Endothelial cell of umbilical vein (primary cell): ENCODE measurements at regions not wholly inside any gene's neighbourhood (a gene's known extent, or its start where the extent isn't known, plus 50 kb on each side); places are given as distances from the start of the nearest gene placed in this dataset.

Experiments
- BruUV-seq: library from RNA; stranded (reverse); fragments of 400-500 nt; replicated peaks from 2 replicates; lab custom pipeline; 2021; lab: Mats Ljungman, UMichigan
- CTCF ChIA-PET: fragments of 300-600, 350-600 bp; sonication (Branson Sonifier 250); formaldehyde crosslinking; loops from one replicate; lab custom pipeline; 2021; ENCODE audit warnings: antibody characterized with exemption, inconsistent platforms; lab: Charles Lee
- POLR2A ChIA-PET: fragments of 300-600, 350-600 bp; sonication (Branson Sonifier 250); formaldehyde crosslinking; loops from one replicate; lab custom pipeline; 2021; ENCODE audit warnings: antibody characterized with exemption, inconsistent platforms; lab: Charles Lee
- DNase-seq: peaks from one replicate; pipeline ENCODE4 v3.0.0-alpha.2; 2011; ENCODE audit warnings: low read depth, low spot score
- FAIRE-seq: peaks from 2 replicates; lab custom pipeline; 2011; peaks lifted over from hg19 to GRCh38; lab: Jason Lieb, UNC
- H2AFZ ChIP-seq: 2 replicates; pipeline ENCODE4 v1.6.0; 2012; ENCODE audit warnings: low read depth, low read length, control low read depth, inconsistent platforms
- H3K27ac ChIP-seq: 2 replicates; pipeline ENCODE4 v1.5.1; 2011; ENCODE audit warnings: low read depth, mild to moderate bottlenecking, control low read depth, low read length, moderate library complexity; ENCODE audit not compliant: insufficient read depth
- H3K27me3 ChIP-seq, 2 experiments: 2 replicates each; pipeline versions ENCODE4 v1.6.0 to v1.6.1; 2011; ENCODE audit warnings: low read length in 2 of 2, mixed read lengths in 1 of 2; ENCODE audit not compliant: control insufficient read depth in 2 of 2, insufficient read depth in 2 of 2
- H3K36me3 ChIP-seq, 2 experiments: 2 replicates in 1 of 2; 3 replicates in 1 of 2; pipeline ENCODE4 v1.5.1; 2011; ENCODE audit warnings: low read length in 2 of 2, mild to moderate bottlenecking in 1 of 2, moderate library complexity in 1 of 2; ENCODE audit not compliant: control insufficient read depth in 2 of 2, insufficient read depth in 2 of 2; ENCODE audit errors: extremely low read depth in 1 of 2
- H3K4me1 ChIP-seq: 3 replicates; pipeline ENCODE4 v1.5.1; 2011; ENCODE audit warnings: mild to moderate bottlenecking, low read length; ENCODE audit not compliant: control insufficient read depth, insufficient read depth; ENCODE audit errors: extremely low read depth
- H3K4me2 ChIP-seq: 2 replicates; pipeline ENCODE4 v1.6.1; 2011; ENCODE audit warnings: low read length, control low read depth, mixed read lengths; ENCODE audit not compliant: insufficient read depth
- H3K4me3 ChIP-seq, 3 experiments: fragments of 200-600 bp in 1 of 3; sonication (generic), shearing (Covaris generic) in 1 of 3; replicated peaks in 1 of 3; 2 replicates each; pipeline ENCODE4 v1.5.1; 2011 to 2016; ENCODE audit warnings: control low read depth in 3 of 3, low read length in 3 of 3, mild to moderate bottlenecking in 2 of 3, inconsistent platforms in 1 of 3, low read depth in 1 of 3, moderate library complexity in 1 of 3; ENCODE audit not compliant: insufficient read depth in 1 of 3
- H3K79me2 ChIP-seq: 2 replicates; pipeline ENCODE4 v1.6.0; 2012; ENCODE audit warnings: low read length, inconsistent platforms; ENCODE audit not compliant: control insufficient read depth, insufficient read depth
- H3K9ac ChIP-seq: replicated peaks from 2 replicates; pipeline ENCODE3; 2011; ENCODE audit warnings: low read length, control low read depth; ENCODE audit not compliant: insufficient read depth; ENCODE audit errors: extremely low read depth
- H3K9me1 ChIP-seq: replicated peaks from 3 replicates; pipeline ENCODE4 v1.6.0; 2011; ENCODE audit warnings: mild to moderate bottlenecking, low read length; ENCODE audit not compliant: control insufficient read depth, insufficient read depth; ENCODE audit errors: extremely low read depth
- H3K9me3 ChIP-seq: replicated peaks from 2 replicates; pipeline ENCODE4 v1.5.1; 2012; ENCODE audit warnings: low read length, inconsistent platforms; ENCODE audit not compliant: control insufficient read depth, insufficient read depth
- H4K20me1 ChIP-seq: replicated peaks from 2 replicates; pipeline ENCODE3; 2011; ENCODE audit warnings: mild to moderate bottlenecking, low read length; ENCODE audit not compliant: control insufficient read depth, insufficient read depth; ENCODE audit errors: extremely low read depth
- CTCF ChIP-seq, 2 donors: IDR thresholded peaks; 1 replicate in 1 of 2; 2 replicates in 1 of 2; pipeline ENCODE4 v1.5.1; 2011; ENCODE audit warnings: low read length in 2 of 2, mild to moderate bottlenecking in 2 of 2, moderate library complexity in 2 of 2, control low read depth in 1 of 2, inconsistent platforms in 1 of 2, low read depth in 1 of 2; ENCODE audit not compliant: insufficient read depth in 1 of 2; ENCODE audit errors: extremely low read depth in 1 of 2
- FOS ChIP-seq: IDR thresholded peaks from 2 replicates; pipeline ENCODE4 v1.6.1; 2011; ENCODE audit warnings: mild to moderate bottlenecking, low read length, moderate library complexity, borderline replicate concordance; ENCODE audit not compliant: insufficient read depth
- GATA2 ChIP-seq: IDR thresholded peaks from 2 replicates; pipeline ENCODE4 v1.7.0; 2011; ENCODE audit warnings: low read depth, mild to moderate bottlenecking, moderate library complexity, mixed read lengths, low read length; ENCODE audit not compliant: insufficient read length, insufficient read depth
- JUN ChIP-seq: IDR thresholded peaks from 2 replicates; pipeline ENCODE4 v1.6.1; 2011; ENCODE audit warnings: borderline replicate concordance, low read depth; ENCODE audit not compliant: insufficient read length, insufficient read depth
- MAX ChIP-seq: IDR thresholded peaks from 2 replicates; pipeline ENCODE4 v1.6.1; 2011; ENCODE audit not compliant: insufficient read depth, insufficient read length
- MYC ChIP-seq: IDR thresholded peaks from one replicate; pipeline ENCODE4 v1.6.1; 2011; ENCODE audit warnings: mild to moderate bottlenecking, low read depth, low read length
- POLR2AphosphoS5 ChIP-seq: IDR thresholded peaks from 2 replicates; pipeline ENCODE4 v1.6.1; 2012; ENCODE audit warnings: low read depth, mild to moderate bottlenecking, control low read depth, low read length, moderate library complexity; ENCODE audit not compliant: insufficient read depth
- dilution Hi-C: fragments of 300-500 bp; cut with MboI; formaldehyde crosslinking; loops from one replicate; pipeline ENCODE4 v1.15.0; 2019; ENCODE audit warnings: low sequenced_read_pairs; ENCODE audit not compliant: extremely low pct_ligation_motif_present
- intact Hi-C: fragments of 100-400 bp; cut with micrococcal nuclease; formaldehyde crosslinking; loops from one replicate; pipeline ENCODE4 v1.10.0; 2022

GRCh38 chr1:214943054-214943453 is 139.5 kb upstream of the KCNK2 start:
- POLR2A ChIA-PET: no interaction called here
- no peak for DNase-seq
- H2AFZ ChIP-seq: no peak overlapping the region
- H3K4me1 ChIP-seq: peaks cover 4% of the 10 kb centered on the region
- no TSS peak for BruUV-seq
- no peaks in the 10 kb centered on the region for H3K27me3 ChIP-seq
- H3K9me1 ChIP-seq: no peaks in the 10 kb centered on the region
- no peak overlapping the region for H3K27ac ChIP-seq
- FAIRE-seq: no peak
- TF ChIP-seq CTCF (IDR thresholded peaks at IDR 0.05; ENCODE audit: extremely low read depth in 1 of 2, insufficient read depth in 1 of 2, low read depth in 1 of 2, low read length in 2 of 2): no peak
- TF ChIP-seq MYC: no peak
- no peak for TF ChIP-seq POLR2AphosphoS5
- no peak for TF ChIP-seq GATA2
- no peak for TF ChIP-seq MAX
- no peak for TF ChIP-seq FOS
- TF ChIP-seq JUN: no peak
- no peaks in the 10 kb centered on the region for H3K36me3 ChIP-seq
- no peaks in the 10 kb centered on the region for H3K9me3 ChIP-seq
- dilution Hi-C loops (no loop called here), intact Hi-C loops (no loop called here)
- H4K20me1 ChIP-seq: no peaks in the 10 kb centered on the region
- H3K4me2 ChIP-seq: no peak overlapping the region
- no peak overlapping the region for H3K4me3 ChIP-seq
- H3K9ac ChIP-seq: no peak overlapping the region
- CTCF ChIA-PET: no interaction called here
- H3K79me2 ChIP-seq: no peaks in the 10 kb centered on the region
